Large intestine (tissue), 3 donors: ENCODE measurements at regions not wholly inside any gene's neighbourhood (a gene's known extent, or its start where the extent isn't known, plus 50 kb on each side); places are given as distances from the start of the nearest gene placed in this dataset.
A peak's percentile ranks its signal among the peaks of the same experiment; 100 is the strongest.

Experiments used
- DNase-seq, 2 donors: peaks; one replicate each; pipeline versions ENCODE4 v3.0.0 to v3.0.0-alpha.2; 2013
- H3K27ac ChIP-seq: one replicate; pipeline ENCODE4 v1.5.1; 2013; ENCODE audit warnings: low read length
- H3K27me3 ChIP-seq: 2 replicates; pipeline ENCODE4 v1.6.1; 2013; ENCODE audit warnings: low read length; ENCODE audit not compliant: control insufficient read depth, insufficient read depth
- H3K36me3 ChIP-seq: 2 replicates; pipeline ENCODE4 v1.6.1; 2013; ENCODE audit warnings: low read length; ENCODE audit not compliant: control insufficient read depth, insufficient read depth
- H3K4me1 ChIP-seq: one replicate; pipeline ENCODE4 v1.6.1; 2013; ENCODE audit warnings: low read length; ENCODE audit not compliant: control insufficient read depth, insufficient read depth
- H3K4me3 ChIP-seq: one replicate; pipeline ENCODE4 v1.5.1; 2013; ENCODE audit warnings: low read length
- H3K9me3 ChIP-seq: one replicate; pipeline ENCODE4 v1.6.1; 2013; ENCODE audit warnings: mild to moderate bottlenecking, low read depth, low read length, moderate library complexity; ENCODE audit not compliant: control insufficient read depth
- WGBS: methylation state at CpG from one replicate; pipeline ENCODE4 v1.1.5; 2013; ENCODE audit warnings: low lambda C conversion rate; ENCODE audit not compliant: insufficient coverage; 5-methylcytosine and 5-hydroxymethylcytosine counted together

DNA sequence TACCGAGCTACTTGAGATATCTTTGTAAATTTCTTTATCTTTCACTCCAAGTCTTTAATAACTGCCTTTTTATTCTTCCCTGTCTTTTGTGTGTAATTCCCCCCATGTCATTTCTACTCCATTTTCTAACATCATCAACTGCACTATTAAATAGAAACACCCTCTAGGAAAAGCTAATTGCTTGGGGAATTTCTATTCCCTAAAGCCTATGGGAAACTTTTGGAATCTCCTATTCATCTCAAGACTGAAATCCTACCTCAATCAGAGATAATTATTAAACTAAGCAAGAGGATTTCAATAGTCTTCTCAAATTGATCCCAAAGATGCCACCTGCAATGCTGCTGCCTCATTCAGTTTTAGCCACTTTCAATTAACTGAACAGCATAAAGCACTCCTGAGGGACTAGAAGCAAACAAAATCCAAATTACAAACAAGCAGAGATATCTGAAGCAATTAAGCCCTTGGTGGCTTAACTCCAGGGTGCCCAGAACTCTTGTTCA is 598.7 kb downstream of the IGSF11 start:
- H3K36me3 ChIP-seq: no peaks in the 10 kb centered on the region
- H3K4me1 ChIP-seq: no peaks in the 10 kb centered on the region
- H3K4me3 ChIP-seq: no peak overlapping the region
- DNase-seq: no peak
- no peaks in the 10 kb centered on the region for H3K9me3 ChIP-seq
- no peak overlapping the region for H3K27ac ChIP-seq
- WGBS: 100% methylated on average over 1 of the region's 1 CpG
- no peaks in the 10 kb centered on the region for H3K27me3 ChIP-seq

GRCh38 chr3:118436697-118437262 is 597.9 kb downstream of the IGSF11 start:
- no CpG with 5 or more reads among the region's 1 CpG for WGBS
- Histone ChIP-seq H3K9me3 (no peaks in the 10 kb centered on the region), H3K4me3 (no peak overlapping the region), H3K27ac (no peak overlapping the region), H3K27me3 (no peaks in the 10 kb centered on the region), H3K4me1 (no peaks in the 10 kb centered on the region), H3K36me3 (no peaks in the 10 kb centered on the region)
- peak in 1 of 2 donors; percentile 4 for DNase-seq

DNA sequence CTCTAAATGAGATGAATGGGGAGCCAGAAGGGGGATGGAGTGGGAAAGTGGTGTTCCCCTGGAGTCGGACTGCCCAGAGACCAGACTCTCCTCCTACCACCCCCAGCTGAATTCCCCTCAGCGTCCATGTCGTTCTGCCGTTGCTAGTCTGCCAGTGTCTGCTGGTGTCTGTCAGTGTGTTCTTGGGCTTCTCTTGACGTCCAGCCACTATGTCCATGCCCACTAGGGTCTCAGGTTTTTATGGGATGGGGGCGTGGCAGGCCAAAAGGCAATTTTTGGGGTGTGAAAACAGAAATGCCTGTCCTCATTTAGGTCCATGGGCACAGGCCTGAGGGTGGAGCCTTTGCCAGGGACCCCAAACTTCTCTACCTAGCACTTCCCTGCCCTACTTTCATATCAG is 589.6 kb downstream of the IGSF11 start:
- Histone ChIP-seq H3K27ac (no peak overlapping the region), H3K4me3 (no peak overlapping the region), H3K4me1 (no peaks in the 10 kb centered on the region), H3K9me3 (no peaks in the 10 kb centered on the region), H3K36me3 (no peaks in the 10 kb centered on the region), H3K27me3 (no peaks in the 10 kb centered on the region)
- DNase-seq: no peak
- no CpG with 5 or more reads among the region's 6 CpGs for WGBS

GRCh38 chr3:118447339-118447738 is 587.3 kb downstream of the IGSF11 start:
- H3K9me3 ChIP-seq: no peaks in the 10 kb centered on the region
- no peaks in the 10 kb centered on the region for H3K27me3 ChIP-seq
- H3K4me1 ChIP-seq: no peaks in the 10 kb centered on the region
- no peak overlapping the region for H3K27ac ChIP-seq
- H3K36me3 ChIP-seq: no peaks in the 10 kb centered on the region
- no peak for DNase-seq
- no peak overlapping the region for H3K4me3 ChIP-seq

DNA sequence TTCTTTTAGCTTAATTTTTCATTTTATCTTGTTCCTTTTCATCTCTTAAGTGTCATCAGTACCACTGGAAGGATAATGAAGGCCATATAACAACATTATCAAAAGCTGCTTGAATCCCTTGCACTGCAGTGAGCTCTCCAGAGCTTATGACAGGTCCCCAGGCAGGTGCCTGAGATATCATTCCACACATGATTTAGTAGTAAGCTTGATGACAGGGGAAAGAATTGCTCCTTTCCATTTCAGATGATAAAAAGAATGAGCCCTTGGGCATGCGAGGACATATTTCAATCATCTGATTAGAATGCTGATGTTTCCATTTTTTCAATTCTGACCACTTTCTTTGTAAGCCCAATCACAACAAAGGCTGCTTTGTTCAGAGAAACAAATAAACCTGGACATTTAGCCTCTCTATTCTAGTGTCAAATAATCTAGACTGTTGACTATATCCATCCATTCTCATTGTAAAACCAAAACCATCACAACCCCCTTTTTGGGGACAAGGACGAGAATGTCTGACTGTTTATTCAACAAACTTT is 567.8 kb downstream of the IGSF11 start:
- no peak for DNase-seq
- no peaks in the 10 kb centered on the region for H3K9me3 ChIP-seq
- H3K4me3 ChIP-seq: no peak overlapping the region
- H3K36me3 ChIP-seq: no peaks in the 10 kb centered on the region
- WGBS: 80% methylated on average over 1 of the region's 2 CpGs
- no peaks in the 10 kb centered on the region for H3K4me1 ChIP-seq
- H3K27me3 ChIP-seq: no peaks in the 10 kb centered on the region
- H3K27ac ChIP-seq: no peak overlapping the region

- no peak overlapping the region for H3K27ac ChIP-seq
- H3K4me3 ChIP-seq: no peak overlapping the region
- H3K36me3 ChIP-seq: no peaks in the 10 kb centered on the region
- H3K4me1 ChIP-seq: no peaks in the 10 kb centered on the region
- DNase-seq: no peak
- H3K9me3 ChIP-seq: no peaks in the 10 kb centered on the region
- no peaks in the 10 kb centered on the region for H3K27me3 ChIP-seq
Measured at GRCh38 chr3:118468801-118469200, 565.8 kb downstream of the IGSF11 start.

DNA sequence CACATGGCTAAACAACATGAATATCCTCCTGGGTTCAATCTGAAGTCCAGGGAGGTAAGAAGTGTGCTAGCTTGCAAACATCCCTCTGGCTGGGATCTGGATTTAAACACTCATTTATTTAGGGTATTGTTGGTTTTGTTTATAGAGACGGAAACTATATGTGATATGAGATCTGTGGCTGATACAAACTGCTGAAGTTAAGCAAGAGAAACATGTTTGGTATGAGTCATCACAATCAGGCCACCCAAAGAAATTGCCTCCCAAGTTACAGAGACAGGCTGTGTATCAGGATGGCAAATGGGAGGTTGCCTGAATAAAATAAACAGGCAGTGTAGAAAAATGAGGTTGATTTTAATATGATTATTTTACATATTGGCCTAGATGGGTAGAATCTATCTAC is 562.1 kb downstream of the IGSF11 start:
- H3K9me3 ChIP-seq: no peaks in the 10 kb centered on the region
- H3K4me3 ChIP-seq: no peak overlapping the region
- H3K4me1 ChIP-seq: no peaks in the 10 kb centered on the region
- no CpG with 5 or more reads among the region's 1 CpG for WGBS
- no peaks in the 10 kb centered on the region for H3K36me3 ChIP-seq
- no peak overlapping the region for H3K27ac ChIP-seq
- no peaks in the 10 kb centered on the region for H3K27me3 ChIP-seq
- no peak for DNase-seq

GRCh38 chr3:118473343-118473742 is 561.3 kb downstream of the IGSF11 start:
- H3K27me3 ChIP-seq: no peaks in the 10 kb centered on the region
- H3K9me3 ChIP-seq: no peaks in the 10 kb centered on the region
- no peaks in the 10 kb centered on the region for H3K36me3 ChIP-seq
- no peak for DNase-seq
- no peaks in the 10 kb centered on the region for H3K4me1 ChIP-seq
- H3K27ac ChIP-seq: no peak overlapping the region
- H3K4me3 ChIP-seq: no peak overlapping the region

DNA sequence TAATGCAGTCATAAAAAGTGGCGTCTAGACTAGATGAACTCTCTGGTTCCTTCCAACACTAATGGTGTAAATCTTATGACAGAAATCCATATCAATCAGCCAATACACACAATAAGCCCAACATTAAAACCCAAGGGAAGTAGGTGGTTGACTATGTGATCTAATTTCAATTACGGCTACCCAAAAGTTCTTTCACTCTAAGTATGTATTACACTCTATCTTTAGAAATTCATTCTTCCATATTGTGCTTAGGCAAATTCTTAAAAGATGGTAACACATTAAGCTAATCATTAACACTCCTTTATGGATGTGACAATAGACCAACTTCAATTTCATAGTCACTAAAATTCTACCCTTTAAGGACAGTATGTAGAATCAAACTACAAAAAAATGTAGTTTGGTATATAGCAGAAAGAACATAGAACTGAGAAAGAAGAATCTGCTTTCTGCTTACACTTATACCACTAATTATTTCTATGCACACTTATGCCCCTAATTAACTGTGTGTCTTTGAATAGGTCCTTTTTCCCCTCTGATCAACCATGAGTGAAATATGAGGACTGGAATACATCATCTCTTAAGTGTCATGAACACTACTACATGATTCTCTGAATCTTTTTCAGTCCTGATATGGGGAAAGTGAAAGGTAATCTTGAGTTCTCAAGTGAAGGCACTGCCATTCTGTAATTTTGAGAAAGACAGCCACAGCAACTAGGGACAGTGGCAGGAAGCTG is 557.6 kb downstream of the IGSF11 start:
- Histone ChIP-seq H3K4me1 (no peaks in the 10 kb centered on the region), H3K27ac (no peak overlapping the region), H3K4me3 (no peak overlapping the region), H3K27me3 (no peaks in the 10 kb centered on the region), H3K9me3 (no peaks in the 10 kb centered on the region), H3K36me3 (no peaks in the 10 kb centered on the region)
- no CpG with 5 or more reads among the region's 2 CpGs for WGBS
- DNase-seq: no peak

DNA sequence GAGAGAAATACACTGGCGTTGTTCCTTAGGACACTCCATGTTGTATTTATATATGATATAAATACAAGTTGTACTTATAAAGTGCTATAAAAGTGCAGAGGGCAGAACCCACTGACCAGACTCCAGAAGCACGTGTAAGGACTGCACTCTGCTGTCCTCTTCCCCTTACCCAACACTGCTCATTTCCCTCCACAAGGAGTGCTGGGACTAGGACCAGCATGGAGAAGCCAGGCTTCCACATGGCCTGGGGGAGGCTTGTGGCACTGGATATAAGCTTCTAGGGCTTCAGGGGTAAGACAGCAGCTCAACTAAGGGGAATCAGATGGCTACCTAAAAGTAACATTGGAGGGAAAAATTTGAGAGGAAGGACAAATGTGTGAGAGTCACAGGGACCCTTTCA is 556.9 kb downstream of the IGSF11 start:
- Histone ChIP-seq H3K36me3 (no peaks in the 10 kb centered on the region), H3K4me1 (no peaks in the 10 kb centered on the region), H3K27me3 (no peaks in the 10 kb centered on the region), H3K9me3 (no peaks in the 10 kb centered on the region), H3K27ac (no peak overlapping the region), H3K4me3 (no peak overlapping the region)
- WGBS: no CpG with 5 or more reads among the region's 2 CpGs
- DNase-seq: no peak

DNA sequence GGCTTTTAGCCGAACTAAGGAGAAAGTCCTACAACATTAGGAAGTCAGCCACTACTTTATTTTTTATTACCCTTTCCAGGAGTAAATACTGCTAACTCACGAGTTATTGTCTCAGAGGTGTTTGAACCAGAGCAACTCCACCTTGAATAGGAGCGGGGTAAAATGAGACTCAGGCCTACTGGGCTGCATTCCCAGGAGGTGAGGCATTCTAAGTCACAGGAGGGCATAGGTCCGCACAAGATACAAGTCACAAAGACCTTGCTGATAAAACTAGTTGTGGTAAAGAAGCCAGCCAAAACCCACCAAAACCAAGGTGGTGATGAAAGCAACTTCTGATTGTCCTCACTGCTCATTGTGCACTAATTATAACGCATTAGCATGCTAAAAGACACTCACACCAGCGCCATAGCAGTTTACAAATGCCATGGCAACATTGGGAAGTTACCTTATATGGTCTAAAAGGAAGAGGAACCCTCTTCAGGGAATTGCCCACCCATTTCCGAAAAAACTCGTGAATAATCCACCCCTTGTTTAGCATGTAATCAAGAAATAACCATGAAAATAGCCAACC is 555.9 kb downstream of the IGSF11 start:
- Histone ChIP-seq H3K27me3 (no peaks in the 10 kb centered on the region), H3K9me3 (no peaks in the 10 kb centered on the region), H3K4me3 (no peak overlapping the region), H3K36me3 (no peaks in the 10 kb centered on the region), H3K4me1 (no peaks in the 10 kb centered on the region), H3K27ac (no peak overlapping the region)
- 80% methylated on average over 1 of the region's 8 CpGs for WGBS
- DNase-seq: no peak
